OCI-LY1 (cell line): ENCODE measurements at regions not wholly inside any gene's neighbourhood (a gene's known extent, or its start where the extent isn't known, plus 50 kb on each side); places are given as distances from the start of the nearest gene placed in this dataset.

Experiments used
- CTCF ChIP-seq: fragments of 200-600 bp; sonication (generic), shearing (Covaris generic); IDR thresholded peaks from 2 replicates; pipeline ENCODE4 v1.5.1; 2017; ENCODE audit warnings: mild to moderate bottlenecking, antibody characterized with exemption, low read length, moderate library complexity, mixed read lengths
- EZH2 ChIP-seq: fragments of 200-600 bp; sonication (generic), shearing (Covaris generic); IDR thresholded peaks from 2 replicates; pipeline ENCODE4 v1.8.0; 2017; ENCODE audit warnings: borderline replicate concordance, mixed run types, mild to moderate bottlenecking, antibody characterized with exemption, low read length, moderate library complexity, mixed read lengths

GRCh38 chr11:129308241-129308865 is 67.3 kb upstream of the BARX2 start:
- no peak for TF ChIP-seq CTCF
- no peak for TF ChIP-seq EZH2
